GM12891 (cell line): ENCODE measurements at regions not wholly inside any gene's neighbourhood (a gene's known extent, or its start where the extent isn't known, plus 50 kb on each side); places are given as distances from the start of the nearest gene placed in this dataset.

ENCODE experiments used
- PAX5 ChIP-seq: IDR thresholded peaks from 2 replicates; pipeline ENCODE4 v1.6.1; 2011; ENCODE audit warnings: low read length, moderate library complexity, mild to moderate bottlenecking; ENCODE audit not compliant: insufficient read depth, severe bottlenecking
- POLR2A ChIP-seq: IDR thresholded peaks from 2 replicates; pipeline ENCODE4 v1.6.1; 2011; ENCODE audit warnings: low read depth, low read length, control low read depth
- POLR2AphosphoS5 ChIP-seq: IDR thresholded peaks from 2 replicates; pipeline ENCODE4 v1.6.1; 2011; ENCODE audit warnings: low read depth, low read length, control low read depth
- POU2F2 ChIP-seq: IDR thresholded peaks from 2 replicates; pipeline ENCODE4 v1.6.1; 2011; ENCODE audit warnings: low read depth, mild to moderate bottlenecking, control low read depth, low read length, moderate library complexity
- SPI1 ChIP-seq: IDR thresholded peaks from 2 replicates; pipeline ENCODE4 v1.6.1; 2011; ENCODE audit warnings: low read depth, low read length, control low read depth
- TAF1 ChIP-seq: IDR thresholded peaks from 2 replicates; pipeline ENCODE4 v1.6.1; 2011; ENCODE audit warnings: low read depth, low read length, control low read depth

GRCh38 chr1:66426239-66426853 lies 107.6 kb upstream of the SGIP1 start:
- TF ChIP-seq POLR2A, result no peak
- no peak for TF ChIP-seq TAF1
- no peak for TF ChIP-seq SPI1
- no peak for TF ChIP-seq POLR2AphosphoS5
- no peak for TF ChIP-seq PAX5
- TF ChIP-seq POU2F2, result no peak
